ENCODE measurements at regions not wholly inside any gene's neighbourhood (a gene's known extent, or its start where the extent isn't known, plus 50 kb on each side); places are given as distances from the start of the nearest gene placed in this dataset.
A peak's percentile ranks its signal among the peaks of the same experiment; 100 is the strongest.
"Not testable (repeated sequence)": the region's sequence is repeated elsewhere in the genome, so short reads cannot be mapped to it uniquely, and the experiment has no call there.

- Histone ChIP-seq H2BK5ac (ENCODE audit: low read depth, low read length, poor library complexity, severe bottlenecking) (peak overlapping the region; percentile 46), H3K4ac (ENCODE audit: low read depth, low read length) (peak overlapping the region; percentile 95), H4K91ac (ENCODE audit: insufficient read depth, low read depth, low read length) (peak overlapping the region; percentile 94), H2BK20ac (ENCODE audit: low read depth, low read length) (peak overlapping the region; percentile 90), H3K4me1 (ENCODE audit: control insufficient read depth, insufficient read depth, low read length) (peaks cover 12% of the 10 kb centered on the region), H3K27ac (ENCODE audit: insufficient read depth, low read length) (peak overlapping the region; percentile 87), H2AK5ac (ENCODE audit: low read depth, low read length) (peak overlapping the region; percentile 99), H3K23ac (ENCODE audit: low read depth, low read length) (peak overlapping the region; percentile 23; the same call in 1 of the 2 replicates), H3K14ac (replicated peaks; ENCODE audit: low read depth, low read length) (peak overlapping the region; percentile 91), H4K5ac (ENCODE audit: low read depth, low read length) (peak overlapping the region; percentile 83), H2BK120ac (ENCODE audit: low read depth, low read length) (peak overlapping the region; percentile 97), H2BK15ac (ENCODE audit: low read depth, low read length) (peak overlapping the region; percentile 100), H3K18ac (ENCODE audit: low read depth, low read length) (peak overlapping the region; percentile 67), H4K8ac (ENCODE audit: low read depth in 2 of 2, low read length in 2 of 2) (peak overlapping the region; percentile 78 to 88; a peak in 3 of 4 replicates)
- ATAC-seq (ENCODE audit: low read depth): peak; percentile 66
- CTCF ChIA-PET; H3K9me1 ChIP-seq (ENCODE audit: insufficient read depth, low read length); H2AK9ac ChIP-seq (replicated peaks; ENCODE audit: low read depth, low read length, poor library complexity); H3K9ac ChIP-seq (ENCODE audit: low read depth, low read length); intact Hi-C loops (cut with micrococcal nuclease); H3K27me3 ChIP-seq (ENCODE audit: control insufficient read depth, insufficient read depth, low read length); H3K56ac ChIP-seq (ENCODE audit: extremely low read depth, insufficient read depth, low read length); H3K4me2 ChIP-seq (ENCODE audit: low read depth, low read length); H3K79me1 ChIP-seq (ENCODE audit: low read depth in 1 of 2, low read length in 2 of 2); in situ Hi-C loops (cut with MboI; ENCODE audit: low sequenced_read_pairs); BruUV-seq (replicated peaks); H3K36me3 ChIP-seq (ENCODE audit: control insufficient read depth, insufficient read depth, low read length); H3K9me3 ChIP-seq (ENCODE audit: control insufficient read depth, insufficient read depth, low read length); H4K20me1 ChIP-seq (ENCODE audit: insufficient read depth, low read length); H2AFZ ChIP-seq (replicated peaks; ENCODE audit: low read length, poor library complexity); dilution Hi-C loops (cut with HindIII; ENCODE audit: low sequenced_read_pairs, unreplicated experiment); POLR2A ChIA-PET (ENCODE audit: unreplicated experiment); H3K4me3 ChIP-seq (ENCODE audit: insufficient read depth, low read depth, low read length): not testable (repeated sequence)
- 0 out of 2 replicates have a peak, but pooled peaks have one; percentile 15 for TF ChIP-seq BHLHE40 (IDR thresholded peaks at IDR 0.05; ENCODE audit: low read depth, low read length)
- peak; percentile 73 for TF ChIP-seq CEBPB (IDR thresholded peaks at IDR 0.05; ENCODE audit: low read depth, low read length)
- TF ChIP-seq, protein P1, sequence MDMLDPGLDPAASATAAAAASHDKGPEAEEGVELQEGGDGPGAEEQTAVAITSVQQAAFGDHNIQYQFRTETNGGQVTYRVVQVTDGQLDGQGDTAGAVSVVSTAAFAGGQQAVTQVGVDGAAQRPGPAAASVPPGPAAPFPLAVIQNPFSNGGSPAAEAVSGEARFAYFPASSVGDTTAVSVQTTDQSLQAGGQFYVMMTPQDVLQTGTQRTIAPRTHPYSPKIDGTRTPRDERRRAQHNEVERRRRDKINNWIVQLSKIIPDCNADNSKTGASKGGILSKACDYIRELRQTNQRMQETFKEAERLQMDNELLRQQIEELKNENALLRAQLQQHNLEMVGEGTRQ (IDR thresholded peaks at IDR 0.05; ENCODE audit: low read depth, low read length): peak; percentile 18; the same call in 1 of the 2 replicates
- WGBS, 2 experiments (ENCODE audit: extremely low coverage in 2 of 2, insufficient read length in 1 of 2): no CpG with 5 or more reads among the region's 7 CpGs
- DNase-seq: peak; percentile 48
These were observed 106.5 kb downstream of the NPIPB11 start for GRCh38 chr16:29300030-29300491.

- POLR2A ChIA-PET (ENCODE audit: unreplicated experiment); H3K9me3 ChIP-seq (ENCODE audit: control insufficient read depth, insufficient read depth, low read length); H3K27ac ChIP-seq (ENCODE audit: insufficient read depth, low read length); H3K14ac ChIP-seq (replicated peaks; ENCODE audit: low read depth, low read length); H4K20me1 ChIP-seq (ENCODE audit: insufficient read depth, low read length); H3K4me2 ChIP-seq (ENCODE audit: low read depth, low read length); dilution Hi-C loops (cut with HindIII; ENCODE audit: low sequenced_read_pairs, unreplicated experiment); H2AFZ ChIP-seq (replicated peaks; ENCODE audit: low read length, poor library complexity); H3K9me1 ChIP-seq (ENCODE audit: insufficient read depth, low read length); BruUV-seq (replicated peaks); ATAC-seq (ENCODE audit: low read depth); in situ Hi-C loops (cut with MboI; ENCODE audit: low sequenced_read_pairs); H3K4me3 ChIP-seq (ENCODE audit: insufficient read depth, low read depth, low read length); H4K8ac ChIP-seq (ENCODE audit: low read depth in 2 of 2, low read length in 2 of 2); DNase-seq; H3K18ac ChIP-seq (ENCODE audit: low read depth, low read length); H4K5ac ChIP-seq (ENCODE audit: low read depth, low read length); H3K79me1 ChIP-seq (ENCODE audit: low read depth in 1 of 2, low read length in 2 of 2); H3K56ac ChIP-seq (ENCODE audit: extremely low read depth, insufficient read depth, low read length); intact Hi-C loops (cut with micrococcal nuclease); H3K9ac ChIP-seq (ENCODE audit: low read depth, low read length); H3K23ac ChIP-seq (ENCODE audit: low read depth, low read length); H3K36me3 ChIP-seq (ENCODE audit: control insufficient read depth, insufficient read depth, low read length); H2AK9ac ChIP-seq (replicated peaks; ENCODE audit: low read depth, low read length, poor library complexity); H2BK5ac ChIP-seq (ENCODE audit: low read depth, low read length, poor library complexity, severe bottlenecking); H3K27me3 ChIP-seq (ENCODE audit: control insufficient read depth, insufficient read depth, low read length); CTCF ChIA-PET: not testable (repeated sequence)
- H2BK120ac ChIP-seq (ENCODE audit: low read depth, low read length): peak overlapping the region; percentile 34; the same call in 1 of the 2 replicates
- WGBS, 2 experiments (ENCODE audit: extremely low coverage in 2 of 2, insufficient read length in 1 of 2): 98 to 100% methylated on average over 4 to 7 of the region's 10 CpGs
- peak overlapping the region; percentile 72; the same call in 1 of the 2 replicates for H4K91ac ChIP-seq (ENCODE audit: insufficient read depth, low read depth, low read length)
- H2AK5ac ChIP-seq (ENCODE audit: low read depth, low read length): peak overlapping the region; percentile 4; the same call in 1 of the 2 replicates
- peak overlapping the region; percentile 92; the same call in 1 of the 3 replicates for H2BK15ac ChIP-seq (ENCODE audit: low read depth, low read length)
- peak overlapping the region; percentile 35; the same call in 1 of the 2 replicates for H3K4ac ChIP-seq (ENCODE audit: low read depth, low read length)
- H2BK20ac ChIP-seq (ENCODE audit: low read depth, low read length): peak overlapping the region; percentile 35; the same call in 1 of the 2 replicates
- peaks cover 10% of the 10 kb centered on the region for H3K4me1 ChIP-seq (ENCODE audit: control insufficient read depth, insufficient read depth, low read length)
These were observed 107.5 kb downstream of the NPIPB11 start for GRCh38 chr16:29298997-29299396.

Measured in IMR-90 (cell line).